Activated CD4-positive, alpha-beta T cell treated with anti-CD3 and anti-CD28 coated beads, Interleukin-2, amount 10 ng/mL, durations not matched to agents 7 days and 5 days (primary cell): ENCODE measurements at regions not wholly inside any gene's neighbourhood (a gene's known extent, or its start where the extent isn't known, plus 50 kb on each side); places are given as distances from the start of the nearest gene placed in this dataset.

Source experiments
- CTCF ChIA-PET: fragments of 350-600 bp; sonication (Branson Sonifier 250); formaldehyde crosslinking; loops from one replicate; lab custom pipeline; 2021; ENCODE audit warnings: antibody characterized with exemption; lab: Charles Lee
- POLR2A ChIA-PET: fragments of 350-600 bp; sonication (Branson Sonifier 250); formaldehyde crosslinking; loops from one replicate; lab custom pipeline; 2021; ENCODE audit warnings: antibody characterized with exemption; lab: Charles Lee
- DNase-seq: peaks from one replicate; pipeline ENCODE4 v3.0.0-alpha.2; 2020
- H3K27ac Mint-ChIP-seq: one replicate; pipeline ENCODE4 v1.8.0; 2021; ENCODE audit warnings: mild to moderate bottlenecking, moderate library complexity, mixed read lengths
- H3K27me3 Mint-ChIP-seq: one replicate; pipeline ENCODE4 v1.8.0; 2021; ENCODE audit warnings: mixed read lengths
- H3K36me3 Mint-ChIP-seq: one replicate; pipeline ENCODE4 v1.8.0; 2021; ENCODE audit warnings: low read depth, mixed read lengths
- H3K4me1 Mint-ChIP-seq: one replicate; pipeline ENCODE4 v1.8.0; 2021; ENCODE audit warnings: mixed read lengths
- H3K4me3 Mint-ChIP-seq: one replicate; pipeline ENCODE4 v1.8.0; 2021; ENCODE audit warnings: mild to moderate bottlenecking, moderate library complexity, mixed read lengths
- H3K9me3 Mint-ChIP-seq: one replicate; pipeline ENCODE4 v1.8.0; 2021; ENCODE audit warnings: mixed read lengths

GRCh38 chr11:91133361-91133760 is 910.5 kb upstream of the CHORDC1 start:
- no peaks in the 10 kb centered on the region for H3K4me1 Mint-ChIP-seq
- no peak overlapping the region for H3K27ac Mint-ChIP-seq
- peaks cover 5% of the 10 kb centered on the region for H3K9me3 Mint-ChIP-seq
- H3K4me3 Mint-ChIP-seq: no peak overlapping the region
- no peak for DNase-seq
- POLR2A ChIA-PET: no interaction called here
- CTCF ChIA-PET: interaction anchor here (0.6 kb wide), 1 partner anchor 1000 kb away, joined by 3 read pairs; no protein-coding TSS in a partner anchor
- H3K27me3 Mint-ChIP-seq: no peaks in the 10 kb centered on the region
- no peaks in the 10 kb centered on the region for H3K36me3 Mint-ChIP-seq

- Mint-ChIP-seq H3K4me3 (no peak overlapping the region), H3K9me3 (peaks cover 8% of the 10 kb centered on the region), H3K27ac (no peak overlapping the region), H3K4me1 (no peaks in the 10 kb centered on the region), H3K27me3 (no peaks in the 10 kb centered on the region), H3K36me3 (no peaks in the 10 kb centered on the region)
- POLR2A ChIA-PET: no interaction called here
- DNase-seq: no peak
- CTCF ChIA-PET: no interaction called here
Measured at GRCh38 chr11:91129596-91129995, 906.7 kb upstream of the CHORDC1 start.

- H3K27me3 Mint-ChIP-seq: no peaks in the 10 kb centered on the region
- H3K27ac Mint-ChIP-seq: no peak overlapping the region
- H3K4me3 Mint-ChIP-seq: no peak overlapping the region
- ChIA-PET CTCF (no interaction called here), POLR2A (no interaction called here)
- H3K9me3 Mint-ChIP-seq: peaks cover 8% of the 10 kb centered on the region
- H3K36me3 Mint-ChIP-seq: no peaks in the 10 kb centered on the region
- DNase-seq: no peak
- H3K4me1 Mint-ChIP-seq: no peaks in the 10 kb centered on the region
Measured at GRCh38 chr11:91124363-91124762, 901.5 kb upstream of the CHORDC1 start.

- H3K27ac Mint-ChIP-seq: no peak overlapping the region
- no peaks in the 10 kb centered on the region for H3K36me3 Mint-ChIP-seq
- CTCF ChIA-PET: no interaction called here
- POLR2A ChIA-PET: no interaction called here
- H3K9me3 Mint-ChIP-seq: peaks cover 4% of the 10 kb centered on the region
- no peaks in the 10 kb centered on the region for H3K27me3 Mint-ChIP-seq
- no peak overlapping the region for H3K4me3 Mint-ChIP-seq
- no peak for DNase-seq
- no peaks in the 10 kb centered on the region for H3K4me1 Mint-ChIP-seq
Measured at GRCh38 chr11:91115116-91115515, 892.3 kb upstream of the CHORDC1 start.

GRCh38 chr11:91104237-91104636 is 881.4 kb upstream of the CHORDC1 start:
- no peak overlapping the region for H3K27ac Mint-ChIP-seq
- H3K36me3 Mint-ChIP-seq: no peaks in the 10 kb centered on the region
- no peaks in the 10 kb centered on the region for H3K4me1 Mint-ChIP-seq
- no peak overlapping the region for H3K4me3 Mint-ChIP-seq
- no peaks in the 10 kb centered on the region for H3K9me3 Mint-ChIP-seq
- H3K27me3 Mint-ChIP-seq: no peaks in the 10 kb centered on the region
- ChIA-PET POLR2A (no interaction called here), CTCF (no interaction called here)
- no peak for DNase-seq

- H3K9me3 Mint-ChIP-seq: no peaks in the 10 kb centered on the region
- POLR2A ChIA-PET: no interaction called here
Measured at GRCh38 chr11:91100427-91100826, 877.6 kb upstream of the CHORDC1 start.

GRCh38 chr11:91097083-91097482 is 874.2 kb upstream of the CHORDC1 start:
- H3K36me3 Mint-ChIP-seq: no peaks in the 10 kb centered on the region
- no peak overlapping the region for H3K4me3 Mint-ChIP-seq
- no peaks in the 10 kb centered on the region for H3K27me3 Mint-ChIP-seq
- H3K9me3 Mint-ChIP-seq: peaks cover 12% of the 10 kb centered on the region
- ChIA-PET POLR2A (no interaction called here), CTCF (no interaction called here)
- no peak for DNase-seq
- no peaks in the 10 kb centered on the region for H3K4me1 Mint-ChIP-seq
- no peak overlapping the region for H3K27ac Mint-ChIP-seq

More at GRCh38 chr11:91100427-91100826, 877.6 kb upstream of the CHORDC1 start:
- Mint-ChIP-seq H3K36me3 (no peaks in the 10 kb centered on the region), H3K4me3 (no peak overlapping the region), H3K4me1 (no peaks in the 10 kb centered on the region), H3K27me3 (no peaks in the 10 kb centered on the region), H3K27ac (no peak overlapping the region)
- no peak for DNase-seq
- CTCF ChIA-PET: no interaction called here

GRCh38 chr11:91093141-91093540 is 870.3 kb upstream of the CHORDC1 start:
- DNase-seq: no peak
- POLR2A ChIA-PET: no interaction called here

GRCh38 chr11:91091563-91091962 is 868.7 kb upstream of the CHORDC1 start:
- Mint-ChIP-seq H3K4me1 (no peaks in the 10 kb centered on the region), H3K36me3 (no peaks in the 10 kb centered on the region), H3K4me3 (no peak overlapping the region), H3K27ac (no peak overlapping the region), H3K9me3 (peaks cover 15% of the 10 kb centered on the region), H3K27me3 (no peaks in the 10 kb centered on the region)
- ChIA-PET CTCF (no interaction called here), POLR2A (no interaction called here)
- DNase-seq: no peak

More at GRCh38 chr11:91093141-91093540, 870.3 kb upstream of the CHORDC1 start:
- Mint-ChIP-seq H3K27ac (no peak overlapping the region), H3K9me3 (peaks cover 15% of the 10 kb centered on the region), H3K4me3 (no peak overlapping the region), H3K27me3 (no peaks in the 10 kb centered on the region), H3K36me3 (no peaks in the 10 kb centered on the region), H3K4me1 (no peaks in the 10 kb centered on the region)
- CTCF ChIA-PET: no interaction called here

- H3K4me3 Mint-ChIP-seq: no peak overlapping the region
- no peaks in the 10 kb centered on the region for H3K27me3 Mint-ChIP-seq
- H3K4me1 Mint-ChIP-seq: no peaks in the 10 kb centered on the region
- no peak overlapping the region for H3K27ac Mint-ChIP-seq
- CTCF ChIA-PET: no interaction called here
- H3K9me3 Mint-ChIP-seq: peaks cover 10% of the 10 kb centered on the region
- no peak for DNase-seq
- POLR2A ChIA-PET: no interaction called here
- H3K36me3 Mint-ChIP-seq: no peaks in the 10 kb centered on the region
Measured at GRCh38 chr11:91086028-91086427, 863.2 kb upstream of the CHORDC1 start.

- ChIA-PET CTCF (no interaction called here), POLR2A (no interaction called here)
- Mint-ChIP-seq H3K9me3 (peaks cover 8% of the 10 kb centered on the region), H3K4me3 (no peak overlapping the region), H3K36me3 (no peaks in the 10 kb centered on the region), H3K4me1 (no peaks in the 10 kb centered on the region), H3K27ac (no peak overlapping the region), H3K27me3 (no peaks in the 10 kb centered on the region)
- DNase-seq: no peak
Measured at GRCh38 chr11:91082255-91082654, 859.4 kb upstream of the CHORDC1 start.

- H3K27me3 Mint-ChIP-seq: no peaks in the 10 kb centered on the region
- H3K9me3 Mint-ChIP-seq: peaks cover 7% of the 10 kb centered on the region
- H3K27ac Mint-ChIP-seq: no peak overlapping the region
- no peak for DNase-seq
- no peaks in the 10 kb centered on the region for H3K36me3 Mint-ChIP-seq
- CTCF ChIA-PET: no interaction called here
- POLR2A ChIA-PET: no interaction called here
- H3K4me1 Mint-ChIP-seq: no peaks in the 10 kb centered on the region
- no peak overlapping the region for H3K4me3 Mint-ChIP-seq
Measured at GRCh38 chr11:91081440-91082043, 858.7 kb upstream of the CHORDC1 start.

GRCh38 chr11:91078221-91078620 is 855.4 kb upstream of the CHORDC1 start:
- no peak overlapping the region for H3K4me3 Mint-ChIP-seq
- ChIA-PET POLR2A (no interaction called here), CTCF (no interaction called here)
- no peaks in the 10 kb centered on the region for H3K27me3 Mint-ChIP-seq
- H3K27ac Mint-ChIP-seq: no peak overlapping the region
- no peaks in the 10 kb centered on the region for H3K36me3 Mint-ChIP-seq
- DNase-seq: no peak
- H3K4me1 Mint-ChIP-seq: no peaks in the 10 kb centered on the region
- peaks cover 2% of the 10 kb centered on the region for H3K9me3 Mint-ChIP-seq

GRCh38 chr11:91075032-91075695 is 852.3 kb upstream of the CHORDC1 start:
- Mint-ChIP-seq H3K36me3 (no peaks in the 10 kb centered on the region), H3K27ac (no peak overlapping the region), H3K4me3 (no peak overlapping the region), H3K27me3 (no peaks in the 10 kb centered on the region), H3K9me3 (peaks cover 4% of the 10 kb centered on the region), H3K4me1 (no peaks in the 10 kb centered on the region)
- ChIA-PET CTCF (no interaction called here), POLR2A (no interaction called here)
- DNase-seq: no peak
